ENCODE measurements at regions not wholly inside any gene's neighbourhood (a gene's known extent, or its start where the extent isn't known, plus 50 kb on each side); places are given as distances from the start of the nearest gene placed in this dataset.
A peak's percentile ranks its signal among the peaks of the same experiment; 100 is the strongest.

DNA sequence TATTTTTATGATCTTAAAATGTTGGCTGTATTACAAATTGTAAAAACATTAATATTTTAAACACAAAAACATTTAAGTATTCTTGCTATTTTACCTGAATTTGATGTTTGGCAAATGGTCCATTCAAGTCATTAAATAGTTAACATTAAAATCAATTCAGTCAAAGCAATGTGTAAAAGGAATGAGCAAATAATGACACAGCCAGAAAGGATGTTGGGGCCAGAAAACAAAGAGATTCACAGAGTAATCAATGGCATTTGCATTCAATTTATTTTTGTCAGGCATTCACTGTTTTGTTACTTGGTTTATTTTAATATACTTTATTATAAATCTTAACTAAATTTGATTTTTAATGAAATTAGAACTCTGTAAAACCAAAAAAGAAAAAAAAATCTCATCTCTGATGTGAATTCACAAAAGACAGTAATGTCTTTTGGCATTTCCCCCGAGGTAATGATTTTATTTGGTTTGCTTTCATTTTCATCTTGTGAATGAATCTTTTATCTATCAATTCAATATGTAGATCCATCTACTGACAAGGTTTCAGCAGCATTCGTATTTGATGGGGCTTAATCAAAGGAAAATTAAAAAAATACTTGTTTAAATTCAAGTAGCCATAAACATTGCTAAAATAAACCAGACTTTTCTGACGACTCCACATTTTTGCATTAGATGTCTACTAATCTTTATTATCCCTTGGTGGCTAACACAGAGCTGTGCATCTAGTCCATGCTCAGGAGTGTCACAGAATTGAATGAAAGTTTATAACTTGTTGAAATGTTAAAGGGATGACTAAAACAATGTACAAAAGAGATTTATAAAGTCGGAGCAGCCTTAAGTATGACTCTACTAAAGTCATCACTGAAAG is 866.7 kb upstream of the GJE1 start:
- no peaks in the 10 kb centered on the region for H3K27me3 ChIP-seq
- H3K27ac ChIP-seq: no peak overlapping the region
- peak overlapping the region; percentile 23; the same call in 1 of the 2 replicates for H3K4me3 ChIP-seq
- H3K4me1 ChIP-seq: no peaks in the 10 kb centered on the region
- no peak for DNase-seq
- no peaks in the 10 kb centered on the region for H3K9me3 ChIP-seq (replicated peaks)
- no peaks in the 10 kb centered on the region for H3K36me3 ChIP-seq

DNA sequence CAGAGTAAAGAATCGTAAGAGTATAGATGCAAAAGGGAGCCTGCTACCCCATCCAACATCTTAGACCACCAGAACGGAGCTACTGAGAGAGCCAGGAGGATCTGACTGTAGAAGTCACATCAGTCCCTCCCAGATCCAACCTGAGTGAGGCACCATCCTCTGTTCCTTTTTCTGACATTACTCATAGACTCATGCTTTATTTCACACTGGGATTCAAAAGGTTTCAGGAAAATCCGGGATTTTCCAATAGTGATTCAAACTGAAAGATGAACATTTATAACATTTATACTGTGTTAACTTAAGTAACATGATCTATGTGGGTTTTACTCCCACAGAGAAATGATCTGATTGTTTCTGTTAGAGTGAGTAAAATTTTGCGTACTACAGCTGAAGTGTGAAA is 868.6 kb upstream of the GJE1 start:
- no peaks in the 10 kb centered on the region for H3K36me3 ChIP-seq
- H3K27ac ChIP-seq: no peak overlapping the region
- DNase-seq: no peak
- no peaks in the 10 kb centered on the region for H3K9me3 ChIP-seq (replicated peaks)
- no peaks in the 10 kb centered on the region for H3K27me3 ChIP-seq
- no peaks in the 10 kb centered on the region for H3K4me1 ChIP-seq
- H3K4me3 ChIP-seq: no peak overlapping the region

DNA sequence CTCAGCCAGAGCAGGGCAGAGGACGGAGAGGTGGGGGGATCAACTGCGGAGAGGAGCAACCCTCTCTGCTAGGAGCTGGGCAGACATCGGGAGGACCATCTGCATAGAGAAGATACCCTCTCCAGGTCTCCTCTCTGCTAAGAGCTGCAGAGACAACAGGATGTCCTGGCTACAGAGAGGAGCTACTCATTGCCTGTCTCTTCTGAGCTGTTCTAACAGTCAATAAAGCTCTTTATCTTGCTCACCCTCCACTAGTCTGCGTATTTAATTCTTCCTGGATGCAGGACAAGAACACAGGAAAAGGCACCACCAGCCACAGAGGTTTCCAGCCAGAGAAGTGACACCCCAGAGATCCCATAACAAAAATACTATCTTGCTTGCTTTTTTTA is 871.1 kb upstream of the GJE1 start:
- Histone ChIP-seq H3K27me3 (no peaks in the 10 kb centered on the region), H3K4me1 (no peaks in the 10 kb centered on the region), H3K27ac (no peak overlapping the region), H3K36me3 (no peaks in the 10 kb centered on the region), H3K4me3 (no peak overlapping the region), H3K9me3 (replicated peaks) (no peaks in the 10 kb centered on the region)
- no peak for DNase-seq

DNA sequence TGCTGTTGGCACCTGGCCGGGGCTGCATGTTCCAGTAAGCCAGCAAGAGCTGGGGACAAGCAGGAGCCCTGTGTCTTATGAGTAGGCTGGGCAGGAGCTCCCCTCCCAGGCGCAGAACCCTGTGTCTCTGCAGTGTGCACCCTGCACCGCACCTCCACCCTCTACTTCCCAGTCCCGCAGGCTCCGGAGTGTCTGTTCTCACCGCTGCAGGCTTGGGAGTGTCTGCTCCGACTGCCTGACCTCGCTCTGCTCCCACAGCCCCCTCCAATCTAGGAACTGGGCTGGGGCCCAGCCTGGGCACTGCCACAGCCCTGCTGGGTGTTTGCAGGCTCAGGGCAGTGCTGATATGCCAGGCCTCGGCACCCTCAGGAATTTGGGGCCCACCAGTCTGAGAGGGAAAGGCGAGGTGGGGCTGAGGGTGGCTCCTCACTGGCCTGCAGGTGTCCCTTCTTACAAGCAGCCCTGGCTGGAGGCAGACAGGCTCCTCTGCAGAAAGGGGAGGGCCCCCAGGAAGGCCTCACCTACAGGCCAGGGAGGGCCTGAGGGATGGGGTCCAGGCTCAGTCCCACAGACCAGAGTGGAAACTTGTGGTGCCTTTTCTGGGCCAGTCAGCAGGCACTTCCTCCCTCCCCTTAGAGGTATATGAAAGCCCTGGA is 871.6 kb upstream of the GJE1 start:
- H3K4me1 ChIP-seq: no peaks in the 10 kb centered on the region
- H3K9me3 ChIP-seq (replicated peaks): no peaks in the 10 kb centered on the region
- no peaks in the 10 kb centered on the region for H3K36me3 ChIP-seq
- no peak for DNase-seq
- H3K4me3 ChIP-seq: no peak overlapping the region
- H3K27ac ChIP-seq: no peak overlapping the region
- no peaks in the 10 kb centered on the region for H3K27me3 ChIP-seq

DNA sequence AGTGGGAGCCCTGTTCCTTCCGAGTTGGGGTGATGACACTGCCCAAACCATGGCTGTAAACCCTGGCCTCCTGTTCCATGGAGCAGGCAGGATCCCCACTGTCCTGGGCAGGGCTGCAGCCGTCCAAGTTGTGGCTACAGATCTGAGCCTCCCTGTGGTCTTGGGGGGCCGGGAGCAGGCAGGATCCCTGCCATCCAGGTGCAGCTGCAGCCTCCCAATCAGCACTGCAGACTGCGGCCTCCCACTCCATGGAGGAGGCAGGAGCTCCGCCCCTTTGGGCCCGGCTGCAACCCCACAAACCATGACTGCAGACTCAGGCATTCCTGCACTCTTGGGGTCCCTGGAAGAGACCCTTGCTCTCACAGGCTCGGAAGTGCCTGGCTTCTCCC is 872.1 kb upstream of the GJE1 start:
- no peak overlapping the region for H3K27ac ChIP-seq
- no peak overlapping the region for H3K4me3 ChIP-seq
- H3K9me3 ChIP-seq (replicated peaks): no peaks in the 10 kb centered on the region
- no peaks in the 10 kb centered on the region for H3K36me3 ChIP-seq
- no peaks in the 10 kb centered on the region for H3K27me3 ChIP-seq
- H3K4me1 ChIP-seq: no peaks in the 10 kb centered on the region
- DNase-seq: no peak

DNA sequence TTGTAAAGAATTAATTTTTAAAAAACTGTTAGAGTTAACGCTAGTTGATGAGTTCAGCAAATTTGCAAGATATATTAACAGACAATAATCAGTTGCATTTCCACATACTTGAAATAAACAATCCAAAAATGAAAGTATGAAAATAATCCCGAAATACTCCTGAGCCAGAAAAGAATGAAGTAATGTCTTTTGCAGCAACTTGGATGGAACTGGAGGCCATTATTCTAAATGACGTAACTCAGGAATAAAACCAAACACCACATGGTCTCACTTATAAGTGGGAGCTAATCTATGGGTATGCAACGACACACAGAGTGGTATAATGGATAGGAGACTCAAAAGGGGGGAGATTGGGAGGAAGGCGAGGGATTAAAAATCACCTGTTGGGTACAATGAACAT is 872.9 kb upstream of the GJE1 start:
- H3K27me3 ChIP-seq: no peaks in the 10 kb centered on the region
- no peaks in the 10 kb centered on the region for H3K4me1 ChIP-seq
- no peaks in the 10 kb centered on the region for H3K36me3 ChIP-seq
- no peak overlapping the region for H3K27ac ChIP-seq
- no peaks in the 10 kb centered on the region for H3K9me3 ChIP-seq (replicated peaks)
- DNase-seq: no peak
- no peak overlapping the region for H3K4me3 ChIP-seq

DNA sequence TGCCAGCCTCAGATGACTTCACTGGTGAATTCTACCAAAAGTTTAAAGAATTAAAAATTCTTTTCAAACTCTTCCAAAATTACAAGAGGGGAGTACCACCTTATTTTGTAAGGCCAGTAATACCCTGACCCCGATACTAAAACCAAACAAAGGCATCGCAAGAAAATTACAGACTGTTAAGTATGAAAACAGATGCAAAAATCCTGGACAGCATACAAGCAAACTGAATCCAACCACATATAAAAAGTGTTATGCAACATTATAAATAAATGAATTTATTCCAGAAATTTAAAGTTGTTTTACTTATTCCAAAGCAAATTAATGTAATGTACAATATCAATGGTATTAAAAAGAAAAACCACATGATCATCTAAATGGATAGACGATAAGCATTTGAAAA is 873.6 kb upstream of the GJE1 start:
- H3K36me3 ChIP-seq: no peaks in the 10 kb centered on the region
- H3K4me3 ChIP-seq: no peak overlapping the region
- H3K27me3 ChIP-seq: no peaks in the 10 kb centered on the region
- no peak for DNase-seq
- H3K9me3 ChIP-seq (replicated peaks): no peaks in the 10 kb centered on the region
- no peak overlapping the region for H3K27ac ChIP-seq
- H3K4me1 ChIP-seq: no peaks in the 10 kb centered on the region

DNA sequence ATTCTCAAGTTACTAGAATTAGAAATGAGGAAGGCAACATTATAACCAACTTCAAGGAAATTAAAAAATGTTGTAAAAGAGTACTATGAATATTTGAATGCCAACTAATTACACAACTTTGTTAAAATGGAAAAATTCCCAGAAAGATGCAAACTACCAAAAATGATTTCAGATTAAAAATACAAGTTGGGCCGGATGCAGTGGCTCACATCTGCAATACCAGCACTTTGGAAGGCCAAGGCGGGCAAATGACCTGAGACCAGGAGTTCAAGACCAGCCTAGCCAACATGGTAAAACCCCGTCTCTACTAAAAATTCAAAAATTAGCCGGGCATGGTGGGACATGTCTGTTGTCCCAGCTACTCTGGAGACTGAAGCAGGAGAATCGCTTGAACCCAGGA is 874.2 kb upstream of the GJE1 start:
- DNase-seq: no peak
- Histone ChIP-seq H3K36me3 (no peaks in the 10 kb centered on the region), H3K4me1 (no peaks in the 10 kb centered on the region), H3K27ac (no peak overlapping the region), H3K27me3 (no peaks in the 10 kb centered on the region), H3K9me3 (replicated peaks) (no peaks in the 10 kb centered on the region), H3K4me3 (no peak overlapping the region)

DNA sequence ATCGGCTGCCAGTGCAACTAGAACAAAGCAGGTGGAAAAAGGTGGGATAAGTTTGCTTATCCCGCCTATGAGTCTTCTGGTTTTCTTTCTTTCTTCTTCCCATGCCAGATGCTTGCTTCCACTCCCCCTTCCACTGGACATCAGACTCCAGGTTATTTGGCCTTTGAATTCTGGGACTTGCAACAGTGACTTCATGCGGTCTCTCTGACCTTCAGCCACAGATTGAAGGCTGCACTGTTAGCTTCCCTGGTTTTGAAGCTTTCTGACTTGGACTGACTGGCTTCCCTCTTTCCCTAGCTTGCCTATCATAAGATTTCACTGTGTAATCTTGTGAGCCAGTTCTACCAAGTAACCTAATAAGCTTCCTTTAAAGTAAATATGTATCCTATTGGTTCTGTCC is 878.4 kb upstream of the GJE1 start:
- no peaks in the 10 kb centered on the region for H3K36me3 ChIP-seq
- no peak for DNase-seq
- H3K4me3 ChIP-seq: no peak overlapping the region
- H3K27me3 ChIP-seq: no peaks in the 10 kb centered on the region
- no peak overlapping the region for H3K27ac ChIP-seq
- no peaks in the 10 kb centered on the region for H3K4me1 ChIP-seq
- H3K9me3 ChIP-seq (replicated peaks): no peaks in the 10 kb centered on the region

DNA sequence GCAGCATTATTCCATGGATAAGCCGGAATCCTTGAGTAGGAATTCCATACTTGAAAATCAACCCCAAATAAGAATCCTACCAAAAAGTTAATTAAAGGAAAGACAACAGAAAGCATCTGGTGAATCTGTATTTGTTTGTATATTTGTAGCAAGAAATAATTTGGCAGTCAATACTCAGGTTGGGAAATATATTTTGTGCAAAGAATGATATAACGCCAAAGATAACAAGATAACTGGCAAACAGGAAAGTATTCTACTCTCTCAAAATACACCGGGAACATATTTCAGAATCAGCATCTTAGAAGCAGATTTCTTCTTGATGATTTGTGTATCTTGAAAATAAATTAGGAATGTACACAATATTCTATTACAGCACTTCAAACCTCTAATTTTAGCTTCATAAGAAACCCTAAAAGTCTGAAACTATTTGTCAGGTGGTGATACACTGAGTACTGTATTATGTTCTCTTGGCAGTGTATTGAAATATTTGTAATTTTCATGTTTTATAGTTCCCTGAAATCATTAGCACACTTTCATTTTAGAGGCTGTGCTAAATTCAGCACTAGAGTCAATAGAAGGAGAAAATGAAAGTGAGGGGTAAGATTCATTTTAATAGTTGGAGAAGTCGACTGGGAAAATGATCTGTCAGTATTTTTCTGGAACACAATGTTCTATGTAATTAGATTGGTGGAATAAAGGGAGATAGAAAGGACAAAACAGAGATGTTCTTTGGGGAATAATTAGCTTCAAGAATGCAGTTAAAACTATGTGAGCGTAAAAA is 879.7 kb upstream of the GJE1 start:
- no peak for DNase-seq
- Histone ChIP-seq H3K4me1 (no peaks in the 10 kb centered on the region), H3K4me3 (no peak overlapping the region), H3K27me3 (no peaks in the 10 kb centered on the region), H3K27ac (no peak overlapping the region), H3K9me3 (replicated peaks) (no peaks in the 10 kb centered on the region), H3K36me3 (no peaks in the 10 kb centered on the region)

DNA sequence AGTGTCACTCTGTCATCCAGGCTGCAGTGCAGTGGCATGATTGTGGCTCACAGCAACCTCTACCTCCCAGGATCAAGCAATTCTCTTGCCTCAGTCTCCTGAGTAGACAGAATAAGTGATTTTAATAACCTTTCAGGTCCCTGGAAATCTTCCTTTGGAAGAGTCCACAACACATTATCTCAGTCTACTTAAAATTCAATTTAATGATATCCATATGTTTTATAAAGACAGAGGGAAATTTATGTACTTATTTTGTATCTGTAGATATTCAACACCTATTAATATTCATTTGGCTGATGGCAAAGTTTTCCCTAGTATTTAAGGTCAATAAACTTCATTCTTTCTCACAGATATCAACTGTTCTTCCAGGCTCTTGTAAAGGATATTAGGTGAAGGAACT is 881.4 kb upstream of the GJE1 start:
- DNase-seq: no peak
- H3K27ac ChIP-seq: no peak overlapping the region
- no peaks in the 10 kb centered on the region for H3K27me3 ChIP-seq
- no peak overlapping the region for H3K4me3 ChIP-seq
- no peaks in the 10 kb centered on the region for H3K36me3 ChIP-seq
- H3K9me3 ChIP-seq (replicated peaks): no peaks in the 10 kb centered on the region
- H3K4me1 ChIP-seq: no peaks in the 10 kb centered on the region

DNA sequence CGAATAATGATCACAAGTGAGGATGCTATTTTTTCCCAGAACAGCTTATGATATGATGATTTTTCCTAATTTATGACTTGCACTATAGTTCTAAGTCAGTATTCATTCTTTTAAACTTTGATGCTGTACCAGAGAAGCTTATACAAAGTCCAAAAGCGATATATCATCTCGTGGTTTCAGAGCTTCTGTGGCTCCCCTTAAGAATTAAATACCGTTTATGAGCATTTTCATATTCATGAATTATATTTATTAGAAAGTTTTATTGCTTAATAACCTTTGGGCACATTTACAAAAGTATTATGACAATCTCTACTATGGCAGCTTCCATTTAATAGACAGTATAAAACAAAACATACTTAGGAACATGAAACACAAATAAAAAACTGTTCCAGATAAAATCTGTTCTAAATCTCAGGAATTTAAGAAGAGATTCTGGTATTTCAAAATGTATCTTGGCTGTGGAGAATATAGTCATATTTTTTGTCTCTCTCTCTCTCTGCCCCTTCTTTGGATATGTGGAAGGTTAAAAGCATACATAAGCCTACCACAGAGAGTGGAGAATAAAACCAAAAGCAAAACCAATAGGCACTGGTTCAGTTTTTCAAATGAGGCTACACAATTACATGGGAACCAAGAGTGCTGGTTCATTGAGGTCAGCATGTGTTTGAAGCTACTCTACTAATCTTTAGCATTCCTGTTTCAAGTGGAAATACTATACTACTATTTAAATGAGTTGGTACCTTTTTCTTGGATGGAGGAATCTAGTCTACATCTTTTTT is 884.5 kb upstream of the GJE1 start:
- no peak overlapping the region for H3K27ac ChIP-seq
- no peaks in the 10 kb centered on the region for H3K4me1 ChIP-seq
- H3K27me3 ChIP-seq: no peaks in the 10 kb centered on the region
- no peaks in the 10 kb centered on the region for H3K9me3 ChIP-seq (replicated peaks)
- no peak for DNase-seq
- H3K36me3 ChIP-seq: no peaks in the 10 kb centered on the region
- H3K4me3 ChIP-seq: no peak overlapping the region

DNA sequence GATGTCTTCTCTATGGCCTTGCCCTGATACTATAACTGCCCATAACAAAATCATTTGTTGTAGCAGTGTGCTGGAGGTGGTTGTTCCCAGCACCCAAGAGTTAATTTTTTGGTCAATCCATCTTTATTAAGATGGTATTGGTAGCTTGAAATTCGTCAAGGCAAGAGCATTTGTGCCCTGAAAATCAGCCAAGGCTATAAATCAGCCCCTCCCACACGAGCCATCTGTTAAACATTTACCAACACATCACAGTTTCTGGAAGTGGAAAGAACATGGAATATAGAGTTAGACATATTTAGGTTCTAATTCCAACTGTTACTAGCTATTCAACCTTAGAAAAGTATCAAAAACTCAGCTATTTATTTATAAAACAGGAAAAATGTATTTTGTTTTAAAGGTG is 888.4 kb upstream of the GJE1 start:
- H3K36me3 ChIP-seq: no peaks in the 10 kb centered on the region
- no peaks in the 10 kb centered on the region for H3K27me3 ChIP-seq
- no peak overlapping the region for H3K27ac ChIP-seq
- no peak overlapping the region for H3K4me3 ChIP-seq
- H3K4me1 ChIP-seq: no peaks in the 10 kb centered on the region
- H3K9me3 ChIP-seq (replicated peaks): no peaks in the 10 kb centered on the region
- no peak for DNase-seq

DNA sequence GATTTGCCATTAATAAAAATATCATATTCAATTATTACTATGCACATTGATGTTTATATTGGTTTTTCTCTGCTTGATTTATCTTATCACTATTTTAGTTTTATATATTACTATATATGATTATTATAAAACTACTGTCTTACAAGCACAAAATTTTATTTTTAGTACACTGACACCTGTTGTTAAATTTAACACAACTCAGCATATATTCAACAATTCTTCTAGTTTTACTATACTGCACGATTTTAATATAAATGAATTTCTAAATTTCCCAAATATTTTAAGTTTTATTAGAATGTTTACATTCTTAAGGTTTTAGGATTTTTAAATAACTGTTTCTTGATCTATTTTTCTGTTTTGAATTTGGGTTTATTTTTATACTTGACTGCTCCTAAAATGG is 889.8 kb upstream of the GJE1 start:
- H3K27me3 ChIP-seq: no peaks in the 10 kb centered on the region
- H3K4me1 ChIP-seq: no peaks in the 10 kb centered on the region
- H3K36me3 ChIP-seq: no peaks in the 10 kb centered on the region
- no peak overlapping the region for H3K4me3 ChIP-seq
- no peaks in the 10 kb centered on the region for H3K9me3 ChIP-seq (replicated peaks)
- no peak overlapping the region for H3K27ac ChIP-seq
- no peak for DNase-seq

DNA sequence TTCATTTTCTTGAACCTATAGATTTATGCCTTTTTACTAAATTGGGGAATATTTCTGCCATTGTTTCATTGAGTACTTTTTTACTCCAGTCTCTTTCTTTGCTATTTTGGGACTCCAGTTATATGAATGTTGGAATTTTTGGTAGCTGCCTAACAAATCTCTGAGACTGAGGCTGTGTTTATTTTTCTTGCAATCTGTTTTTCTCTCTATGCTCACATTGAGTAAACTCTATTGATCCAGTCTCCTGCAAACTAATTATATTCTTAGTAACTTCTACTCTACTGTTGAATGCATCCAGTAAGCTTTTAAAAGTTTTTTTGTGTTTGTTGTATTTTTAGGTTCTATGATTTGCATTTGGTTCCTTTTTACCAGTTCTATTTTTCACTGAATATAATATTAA is 903.4 kb upstream of the GJE1 start:
- Histone ChIP-seq H3K4me1 (no peaks in the 10 kb centered on the region; the same call in 1 of the 2 replicates), H3K4me3 (no peak overlapping the region), H3K27ac (no peak overlapping the region), H3K9me3 (replicated peaks) (no peaks in the 10 kb centered on the region), H3K36me3 (no peaks in the 10 kb centered on the region), H3K27me3 (no peaks in the 10 kb centered on the region)
- DNase-seq: no peak

Data from SJCRH30 (cell line).